Esophagus squamous epithelium (tissue), 5 donors: ENCODE measurements at regions not wholly inside any gene's neighbourhood (a gene's known extent, or its start where the extent isn't known, plus 50 kb on each side); places are given as distances from the start of the nearest gene placed in this dataset.
A peak's percentile ranks its signal among the peaks of the same experiment; 100 is the strongest.

Experiments used
- DNase-seq: peaks from one replicate; lab custom pipeline; 2025; lab: John Stamatoyannopoulos, UW
- H3K27ac ChIP-seq, 4 donors: fragments of 200-600 bp; sonication (generic); one replicate each; pipeline ENCODE4 v1.5.1; 2016 to 2019; ENCODE audit warnings: mild to moderate bottlenecking in 1 of 4
- H3K27me3 ChIP-seq, 4 donors: fragments of 200-600 bp; sonication (generic); 1 replicate in 3 of 4; 2 replicates in 1 of 4; pipeline versions ENCODE4 v1.5.1 to v1.6.0; 2017 to 2021; ENCODE audit warnings: antibody characterized with exemption in 1 of 4
- H3K36me3 ChIP-seq, 3 donors: fragments of 200-600 bp; sonication (generic); one replicate each; pipeline ENCODE4 v1.5.1; 2016 to 2019
- H3K4me1 ChIP-seq, 3 donors: fragments of 200-600 bp; sonication (generic); one replicate each; pipeline ENCODE4 v1.5.1; 2017 to 2019
- H3K4me3 ChIP-seq, 4 donors: fragments of 200-600 bp; sonication (generic); 1 replicate in 3 of 4; 2 replicates in 1 of 4; pipeline ENCODE4 v1.5.1; 2016 to 2019; ENCODE audit warnings: mild to moderate bottlenecking in 2 of 4, moderate library complexity in 1 of 4
- H3K9me3 ChIP-seq, 3 donors: fragments of 200-600 bp; sonication (generic); one replicate each; pipeline ENCODE4 v1.5.1; 2016 to 2019
- CTCF ChIP-seq, 6 experiments: fragments of 450-650 bp in 4 of 6; fragments of 200-600 bp in 2 of 6; sonication (generic) in 2 of 6; IDR thresholded peaks; one replicate each; pipeline ENCODE4 v1.5.1; 2016 to 2019; ENCODE audit warnings: antibody characterized with exemption in 6 of 6, mild to moderate bottlenecking in 4 of 6, moderate library complexity in 4 of 6
- POLR2A ChIP-seq, 4 donors: fragments of 450-650 bp; IDR thresholded peaks; one replicate each; pipeline ENCODE4 v1.6.1; 2017; ENCODE audit warnings: antibody characterized with exemption in 4 of 4, mild to moderate bottlenecking in 4 of 4, moderate library complexity in 3 of 4
- WGBS, 2 donors: methylation state at CpG; one replicate each; pipeline ENCODE4 v1.1.5; 2018; 5-methylcytosine and 5-hydroxymethylcytosine counted together
- intact Hi-C: fragments of 100-400 bp; cut with DNase I; formaldehyde crosslinking; loops from one replicate; pipeline ENCODE4 v1.15.0; 2022
- donor health status: DM: yes; HTN: yes; CAD: no.

GRCh38 chr6:25220857-25221256, 58.3 kb upstream of the CARMIL1 start:
- no peak for DNase-seq
- Histone ChIP-seq H3K27me3 (peaks cover 0 to 6% (median 0%) of the 10 kb centered on the region in 4 donors), H3K9me3 (no peaks in the 10 kb centered on the region), H3K4me1 (peaks cover 4 to 56% (median 17%) of the 10 kb centered on the region in 3 donors), H3K36me3 (no peaks in the 10 kb centered on the region), H3K4me3 (no peak overlapping the region), H3K27ac (no peak overlapping the region)
- TF ChIP-seq CTCF (IDR thresholded peaks at IDR 0.05) (no peak), POLR2A (IDR thresholded peaks at IDR 0.05) (no peak)
- WGBS, 2 donors, result 56 to 78% methylated on average over 1 of the region's 1 CpG
- intact Hi-C loops, result no loop called here

GRCh38 chr6:25222006-25222678, 57.0 kb upstream of the CARMIL1 start:
- DNase-seq, result no peak
- Histone ChIP-seq H3K4me1 (peaks cover 4 to 56% (median 17%) of the 10 kb centered on the region in 3 donors), H3K36me3 (no peaks in the 10 kb centered on the region), H3K27me3 (peaks cover 0 to 6% (median 0%) of the 10 kb centered on the region in 4 donors), H3K9me3 (no peaks in the 10 kb centered on the region), H3K4me3 (no peak overlapping the region), H3K27ac (no peak overlapping the region)
- intact Hi-C loops, result no loop called here
- TF ChIP-seq CTCF (IDR thresholded peaks at IDR 0.05) (no peak), POLR2A (IDR thresholded peaks at IDR 0.05) (no peak)

GRCh38 chr6:25223490-25223991, 55.6 kb upstream of the CARMIL1 start:
- no peak for DNase-seq
- WGBS, 2 donors, result 3 to 7% methylated on average over 4 of the region's 4 CpGs
- H3K27ac ChIP-seq, result no peak overlapping the region
- peaks cover 0 to 6% (median 0%) of the 10 kb centered on the region in 4 donors for H3K27me3 ChIP-seq
- no peaks in the 10 kb centered on the region for H3K9me3 ChIP-seq
- peaks cover 4 to 43% (median 17%) of the 10 kb centered on the region in 3 donors for H3K4me1 ChIP-seq
- intact Hi-C loops, result no loop called here
- TF ChIP-seq POLR2A (IDR thresholded peaks at IDR 0.05) (no peak), CTCF (IDR thresholded peaks at IDR 0.05) (peak; percentile 67 to 91 (median 84))
- H3K4me3 ChIP-seq, result peak overlapping the region in 3 of 4 donors; percentile 17 to 56 (median 23)
- H3K36me3 ChIP-seq, result no peaks in the 10 kb centered on the region

- TF ChIP-seq POLR2A (IDR thresholded peaks at IDR 0.05) (no peak), CTCF (IDR thresholded peaks at IDR 0.05) (no peak)
- Histone ChIP-seq H3K27me3 (peaks cover 0 to 6% (median 0%) of the 10 kb centered on the region in 4 donors), H3K36me3 (no peaks in the 10 kb centered on the region), H3K4me1 (peaks cover under 1 to 36% (median 12%) of the 10 kb centered on the region in 3 donors), H3K27ac (no peak overlapping the region), H3K9me3 (no peaks in the 10 kb centered on the region), H3K4me3 (no peak overlapping the region)
- DNase-seq, result no peak
- 77% methylated on average over 4 of the region's 4 CpGs for WGBS, 2 donors
- intact Hi-C loops, result no loop called here
These were observed 54.9 kb upstream of the CARMIL1 start for GRCh38 chr6:25224242-25224641.

GRCh38 chr6:25227854-25228253, 51.3 kb upstream of the CARMIL1 start:
- DNase-seq, result no peak
- TF ChIP-seq CTCF (IDR thresholded peaks at IDR 0.05) (no peak), POLR2A (IDR thresholded peaks at IDR 0.05) (no peak)
- Histone ChIP-seq H3K9me3 (no peaks in the 10 kb centered on the region), H3K27ac (no peak overlapping the region), H3K4me3 (no peak overlapping the region), H3K36me3 (no peaks in the 10 kb centered on the region), H3K4me1 (peaks cover 0 to 11% (median 3%) of the 10 kb centered on the region in 3 donors), H3K27me3 (peaks cover 0 to 6% (median 0%) of the 10 kb centered on the region in 4 donors)
- intact Hi-C loops, result no loop called here
